ENCODE measurements at regions not wholly inside any gene's neighbourhood (a gene's known extent, or its start where the extent isn't known, plus 50 kb on each side); places are given as distances from the start of the nearest gene placed in this dataset.
"Not testable (repeated sequence)": the region's sequence is repeated elsewhere in the genome, so short reads cannot be mapped to it uniquely, and the experiment has no call there.

DNA sequence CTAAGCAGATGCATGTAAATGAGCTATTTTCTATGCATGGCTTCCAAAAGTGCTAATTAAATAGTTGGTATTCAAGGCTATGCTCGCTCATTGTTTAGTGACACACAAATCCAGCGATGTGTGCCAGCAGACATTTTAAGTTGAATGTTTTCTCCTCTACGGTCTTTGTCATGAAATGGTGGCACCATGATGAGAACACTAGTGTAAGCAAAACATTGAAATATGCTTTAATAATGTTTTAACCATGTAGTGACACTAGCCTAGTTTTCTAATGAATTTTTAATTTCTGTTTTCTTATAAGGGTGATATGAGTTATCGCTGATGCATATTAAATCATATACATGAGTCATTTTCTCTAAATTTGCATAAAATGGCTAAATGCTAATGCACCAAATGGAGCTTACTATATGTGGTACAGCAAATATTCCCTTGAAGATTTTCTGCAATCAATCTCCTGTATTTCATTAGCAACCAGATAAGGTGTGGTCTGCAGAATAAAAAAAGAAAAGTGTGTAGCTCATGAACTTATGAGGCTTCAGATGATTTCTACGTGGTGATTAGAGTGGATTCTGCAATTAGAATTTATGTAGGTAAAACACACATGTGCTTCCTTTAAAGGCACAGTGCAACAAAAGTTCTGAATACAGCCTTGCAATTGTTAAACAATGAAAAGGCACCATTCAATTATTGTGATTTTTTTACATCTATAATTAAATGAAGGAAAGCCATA, 226.6 kb downstream of the MEF2C start:
- DNase-seq (ENCODE audit: low read depth), result no peak
- no peak overlapping the region for H3K4me3 ChIP-seq (ENCODE audit: low read depth, low read length)
- TF ChIP-seq, protein P1, sequence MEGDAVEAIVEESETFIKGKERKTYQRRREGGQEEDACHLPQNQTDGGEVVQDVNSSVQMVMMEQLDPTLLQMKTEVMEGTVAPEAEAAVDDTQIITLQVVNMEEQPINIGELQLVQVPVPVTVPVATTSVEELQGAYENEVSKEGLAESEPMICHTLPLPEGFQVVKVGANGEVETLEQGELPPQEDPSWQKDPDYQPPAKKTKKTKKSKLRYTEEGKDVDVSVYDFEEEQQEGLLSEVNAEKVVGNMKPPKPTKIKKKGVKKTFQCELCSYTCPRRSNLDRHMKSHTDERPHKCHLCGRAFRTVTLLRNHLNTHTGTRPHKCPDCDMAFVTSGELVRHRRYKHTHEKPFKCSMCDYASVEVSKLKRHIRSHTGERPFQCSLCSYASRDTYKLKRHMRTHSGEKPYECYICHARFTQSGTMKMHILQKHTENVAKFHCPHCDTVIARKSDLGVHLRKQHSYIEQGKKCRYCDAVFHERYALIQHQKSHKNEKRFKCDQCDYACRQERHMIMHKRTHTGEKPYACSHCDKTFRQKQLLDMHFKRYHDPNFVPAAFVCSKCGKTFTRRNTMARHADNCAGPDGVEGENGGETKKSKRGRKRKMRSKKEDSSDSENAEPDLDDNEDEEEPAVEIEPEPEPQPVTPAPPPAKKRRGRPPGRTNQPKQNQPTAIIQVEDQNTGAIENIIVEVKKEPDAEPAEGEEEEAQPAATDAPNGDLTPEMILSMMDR (conservative IDR thresholded peaks at IDR 0.05; ENCODE audit: low read depth, low read length), result no peak

DNA sequence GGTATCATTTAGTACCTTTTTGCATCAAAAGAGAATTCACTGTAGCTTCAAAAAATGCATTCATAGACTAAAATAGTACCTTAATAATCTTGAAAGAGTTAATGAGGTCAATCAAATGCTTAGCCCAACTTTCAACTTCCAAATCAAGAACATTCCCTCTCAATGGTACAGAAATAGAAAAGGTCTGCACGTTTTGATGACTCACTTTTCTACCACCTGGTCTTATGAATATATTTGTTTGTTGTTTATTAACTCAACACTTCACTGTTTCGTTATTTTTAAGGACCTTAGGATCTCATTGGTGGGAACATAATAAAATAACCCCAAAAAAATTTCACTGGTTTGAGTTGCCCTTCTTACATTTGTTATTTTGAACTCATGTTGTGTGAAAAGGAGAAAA, 229.5 kb downstream of the MEF2C start:
- H3K4me3 ChIP-seq (ENCODE audit: low read depth, low read length), result no peak overlapping the region
- no peak for DNase-seq (ENCODE audit: low read depth)
- TF ChIP-seq, protein P1 (conservative IDR thresholded peaks at IDR 0.05; ENCODE audit: low read depth, low read length), result no peak

DNA sequence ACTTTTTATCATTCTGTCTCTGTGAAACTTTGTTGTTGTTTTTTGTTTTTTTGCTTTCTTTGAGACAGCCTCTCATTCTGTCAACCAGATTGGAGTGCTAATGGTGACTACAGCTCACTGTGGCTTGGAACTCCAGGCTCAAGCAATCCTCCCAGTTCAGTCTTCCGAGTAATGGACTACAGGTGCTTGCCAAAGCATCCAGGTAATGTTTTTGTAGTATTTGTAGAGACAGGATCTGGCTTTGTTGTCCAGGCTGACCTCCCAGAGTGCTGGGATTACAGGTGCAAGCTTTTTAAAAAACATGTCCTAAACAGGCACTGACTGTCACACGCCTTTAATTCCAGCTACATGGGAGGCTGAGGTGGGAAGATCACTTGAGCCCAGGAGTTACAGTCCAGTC, 235.1 kb downstream of the MEF2C start:
- DNase-seq (ENCODE audit: low read depth), result no peak
- H3K4me3 ChIP-seq (ENCODE audit: low read depth, low read length), result no peak overlapping the region
- TF ChIP-seq, protein P1 (conservative IDR thresholded peaks at IDR 0.05; ENCODE audit: low read depth, low read length), result no peak

DNA sequence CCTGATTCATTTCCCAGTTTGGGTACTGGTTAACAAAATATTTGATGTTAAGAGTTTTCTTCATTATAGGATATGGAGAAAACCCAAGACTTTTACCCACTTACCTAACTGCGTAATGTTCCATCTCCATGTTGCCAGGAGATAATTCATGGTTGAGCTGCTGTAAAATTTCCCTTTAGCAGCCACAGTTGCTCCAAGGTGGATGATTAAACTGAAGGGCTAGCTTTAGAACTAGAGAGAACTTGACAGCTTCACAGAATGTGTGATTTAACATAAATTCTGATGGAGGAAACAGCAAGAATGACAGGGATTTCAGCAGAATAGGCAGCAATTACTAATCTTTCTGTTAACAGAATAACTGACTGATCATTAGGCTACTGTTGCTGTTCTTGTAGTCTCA, 236.1 kb downstream of the MEF2C start:
- TF ChIP-seq, protein P1 (conservative IDR thresholded peaks at IDR 0.05; ENCODE audit: low read depth, low read length), result no peak
- DNase-seq (ENCODE audit: low read depth), result no peak

DNA sequence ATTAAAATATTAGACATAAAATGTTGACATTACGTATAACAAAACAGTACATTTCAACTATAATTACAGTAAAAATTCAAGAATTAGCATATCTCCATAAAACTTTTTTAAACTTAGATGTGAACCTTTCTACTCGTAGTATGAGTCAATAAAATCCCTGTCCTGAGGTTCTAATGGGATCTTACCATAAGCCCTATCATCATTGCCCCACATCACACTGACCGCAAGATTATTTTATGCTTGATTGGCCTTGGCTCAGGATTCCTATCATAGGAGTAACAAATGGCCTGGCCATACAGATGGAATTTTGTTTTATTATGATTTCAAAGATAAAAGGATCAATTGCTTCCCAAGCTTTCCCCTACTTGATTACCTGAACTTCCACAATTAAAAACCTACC, 238.3 kb downstream of the MEF2C start:
- no peak overlapping the region for H3K4me3 ChIP-seq (ENCODE audit: low read depth, low read length)
- TF ChIP-seq, protein P1 (conservative IDR thresholded peaks at IDR 0.05; ENCODE audit: low read depth, low read length), result no peak
- no peak for DNase-seq (ENCODE audit: low read depth)

More for the DNA sequence above, 236.1 kb downstream of the MEF2C start:
- H3K4me3 ChIP-seq (ENCODE audit: low read depth, low read length), result no peak overlapping the region

DNA sequence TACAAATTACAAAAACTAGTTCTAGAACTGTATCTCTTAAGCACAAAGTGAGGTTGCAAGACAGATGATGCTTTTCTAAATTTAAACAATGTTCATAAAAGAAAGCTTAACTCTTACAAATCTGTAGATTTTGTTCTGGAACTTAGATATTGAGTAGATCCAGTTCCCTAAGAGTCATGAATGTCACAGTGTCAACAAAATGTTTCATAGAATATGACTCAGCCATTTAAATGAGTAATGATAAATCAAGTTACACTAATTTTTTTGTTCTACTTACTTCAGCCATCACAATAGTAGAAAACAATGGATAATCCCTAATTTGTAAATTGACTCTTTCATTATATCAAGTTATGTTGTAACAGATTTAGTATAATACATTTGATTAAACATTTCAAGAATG, 239.7 kb downstream of the MEF2C start:
- no peak for DNase-seq (ENCODE audit: low read depth)
- H3K4me3 ChIP-seq (ENCODE audit: low read depth, low read length), result no peak overlapping the region
- TF ChIP-seq, protein P1 (conservative IDR thresholded peaks at IDR 0.05; ENCODE audit: low read depth, low read length), result no peak

DNA sequence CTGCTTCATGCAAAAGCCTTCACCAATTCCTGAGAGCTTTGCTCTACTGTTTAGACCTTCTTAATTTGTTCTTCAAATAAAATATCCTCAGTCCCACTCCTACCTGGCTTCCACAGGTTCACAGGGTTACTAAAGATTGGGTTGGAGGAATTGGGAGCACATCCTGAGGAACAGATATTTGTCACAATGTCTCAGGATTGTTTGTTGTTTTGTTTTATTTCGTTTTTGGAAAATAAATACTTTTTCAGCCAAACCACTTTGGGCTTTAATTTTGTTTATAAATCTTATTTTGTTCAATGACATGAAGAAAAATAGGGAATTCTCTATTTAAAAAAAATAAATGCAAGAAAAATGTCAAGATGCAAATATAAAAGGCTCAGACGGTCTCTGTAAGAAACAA, 249.0 kb downstream of the MEF2C start:
- no peak for DNase-seq (ENCODE audit: low read depth)
- H3K4me3 ChIP-seq (ENCODE audit: low read depth, low read length), result no peak overlapping the region
- TF ChIP-seq, protein P1 (conservative IDR thresholded peaks at IDR 0.05; ENCODE audit: low read depth, low read length), result no peak

DNA sequence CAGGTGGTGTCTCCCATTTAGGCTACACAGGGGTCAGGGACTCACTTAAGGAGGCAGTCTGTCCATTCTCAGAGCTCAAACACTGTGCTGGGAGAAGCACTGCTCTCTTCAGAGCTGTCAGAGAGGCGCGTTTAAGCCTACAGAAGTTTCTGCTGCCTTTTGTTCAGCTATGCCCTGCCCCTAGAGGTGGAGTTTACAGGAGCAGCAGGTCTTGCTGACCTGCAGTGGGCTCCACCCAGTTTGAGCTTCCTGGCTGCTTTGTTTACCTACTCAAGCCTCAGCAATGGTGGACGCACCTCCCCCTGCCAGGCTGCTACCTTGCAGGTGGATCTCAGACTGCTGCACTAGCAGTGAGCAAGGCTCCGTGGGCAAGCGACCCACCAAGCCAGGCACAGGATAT, 260.1 kb downstream of the MEF2C start:
- DNase-seq (ENCODE audit: low read depth); H3K4me3 ChIP-seq (ENCODE audit: low read depth, low read length): not testable (repeated sequence)

DNA sequence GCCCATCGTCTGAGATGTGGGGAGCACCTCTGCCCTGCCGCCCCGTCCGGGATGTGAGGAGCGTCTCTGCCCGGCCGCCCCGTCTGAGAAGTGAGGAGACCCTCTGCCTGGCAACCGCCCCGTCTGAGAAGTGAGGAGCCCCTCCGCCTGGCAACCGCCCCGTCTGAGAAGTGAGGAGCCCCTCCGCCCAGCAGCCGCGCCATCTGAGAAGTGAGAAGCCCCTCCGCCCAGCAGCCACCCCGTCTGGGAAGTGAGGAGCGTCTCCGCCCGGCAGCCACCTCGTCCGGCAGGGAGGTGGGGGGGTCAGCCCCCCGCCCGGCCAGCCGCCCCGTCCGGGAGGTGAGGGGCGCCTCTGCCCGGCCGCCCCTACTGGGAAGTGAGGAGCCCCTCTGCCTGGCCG, 267.2 kb downstream of the MEF2C start:
- not testable (repeated sequence) for H3K4me3 ChIP-seq (ENCODE audit: low read depth, low read length); DNase-seq (ENCODE audit: low read depth)

All from choroid plexus epithelial cell (primary cell).